ENCODE measurements at regions not wholly inside any gene's neighbourhood (a gene's known extent, or its start where the extent isn't known, plus 50 kb on each side); places are given as distances from the start of the nearest gene placed in this dataset.

DNA sequence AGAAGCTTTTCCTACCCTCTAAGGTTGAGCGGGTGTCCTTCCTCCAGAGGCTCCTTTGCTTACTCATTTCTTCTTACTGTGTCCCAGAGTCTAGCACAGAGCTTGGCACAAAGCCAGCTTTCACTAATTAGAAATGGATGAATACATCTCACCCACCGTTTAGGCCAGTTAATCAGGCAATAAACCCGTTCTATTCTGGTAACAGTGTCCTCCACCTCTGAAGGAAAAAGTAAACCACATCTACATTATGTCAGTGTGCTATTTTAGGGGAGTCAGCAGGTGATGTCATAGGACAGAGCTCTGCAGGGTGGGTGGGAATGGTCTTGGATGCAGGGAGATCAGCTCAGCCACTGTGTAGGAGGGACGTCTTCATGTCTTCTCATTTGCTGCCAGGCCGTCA, 109.2 kb downstream of the OSTF1 start:
- Histone ChIP-seq H3K27me3 (ENCODE audit: insufficient read depth) (peaks cover 26% of the 10 kb centered on the region), H3K36me3 (replicated peaks in 1 of 2; ENCODE audit: control insufficient read depth in 1 of 2, insufficient read depth in 2 of 2, low read length in 1 of 2) (no peaks in the 10 kb centered on the region), H3K27ac (ENCODE audit: low read depth in 2 of 2, low read length in 1 of 2) (no peak overlapping the region), H3K4me1 (ENCODE audit: control insufficient read depth in 1 of 2, insufficient read depth in 2 of 2, low read depth in 1 of 2, low read length in 1 of 2) (no peaks in the 10 kb centered on the region), H3K4me2 (no peak overlapping the region), H4K20me1 (ENCODE audit: insufficient read depth) (no peaks in the 10 kb centered on the region), H3K9me2 (no peaks in the 10 kb centered on the region), H3K9me3 (no peaks in the 10 kb centered on the region), H3F3A (replicated peaks; ENCODE audit: insufficient read depth) (no peaks in the 10 kb centered on the region), H3K79me2 (ENCODE audit: insufficient read depth) (no peaks in the 10 kb centered on the region), H3K9ac (no peak overlapping the region), H3K4me3 (ENCODE audit: low read depth in 2 of 2, low read length in 1 of 2) (no peak overlapping the region), H2AFZ (ENCODE audit: low read depth) (no peak overlapping the region)
- DNase-seq: no peak
- 4% methylated on average over 5 of the region's 5 CpGs for WGBS (ENCODE audit: low lambda C conversion rate)
- CTCF ChIA-PET: interaction anchor here (1.0 kb wide), 1 partner anchor 11 kb away, joined by 3 read pairs; no protein-coding TSS in a partner anchor
- POLR2A ChIA-PET: no interaction called here
- TF ChIP-seq TEAD4 (IDR thresholded peaks at IDR 0.05; ENCODE audit: borderline replicate concordance, insufficient read depth) (no peak), ELF1 (IDR thresholded peaks at IDR 0.05) (no peak), CHD2 (IDR thresholded peaks at IDR 0.05; ENCODE audit: low read length, partially characterized antibody) (no peak)
- TF ChIP-seq, protein P1, sequence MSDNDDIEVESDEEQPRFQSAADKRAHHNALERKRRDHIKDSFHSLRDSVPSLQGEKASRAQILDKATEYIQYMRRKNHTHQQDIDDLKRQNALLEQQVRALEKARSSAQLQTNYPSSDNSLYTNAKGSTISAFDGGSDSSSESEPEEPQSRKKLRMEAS (IDR thresholded peaks at IDR 0.05; ENCODE audit: low read depth): no peak

DNA sequence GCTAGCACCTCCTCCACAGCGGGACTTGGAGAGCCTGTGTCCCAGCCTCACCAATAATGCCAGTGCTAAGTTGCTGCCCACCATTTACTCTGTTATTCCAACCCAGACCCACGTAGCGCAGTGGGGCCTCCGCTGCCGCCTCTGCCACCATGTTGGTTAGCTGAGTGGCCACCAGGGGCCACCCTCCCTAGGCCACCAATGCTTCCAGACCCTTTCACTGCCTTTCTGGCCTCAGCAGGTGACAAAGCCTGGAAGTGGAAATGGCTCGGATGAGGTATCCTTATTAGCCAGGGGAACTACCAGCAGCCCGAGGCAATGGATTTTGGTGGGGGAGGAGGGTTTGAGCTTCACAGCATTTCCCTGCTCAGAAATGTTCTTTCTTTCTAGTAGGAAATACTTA, 110.1 kb downstream of the OSTF1 start:
- TF ChIP-seq, protein P2, sequence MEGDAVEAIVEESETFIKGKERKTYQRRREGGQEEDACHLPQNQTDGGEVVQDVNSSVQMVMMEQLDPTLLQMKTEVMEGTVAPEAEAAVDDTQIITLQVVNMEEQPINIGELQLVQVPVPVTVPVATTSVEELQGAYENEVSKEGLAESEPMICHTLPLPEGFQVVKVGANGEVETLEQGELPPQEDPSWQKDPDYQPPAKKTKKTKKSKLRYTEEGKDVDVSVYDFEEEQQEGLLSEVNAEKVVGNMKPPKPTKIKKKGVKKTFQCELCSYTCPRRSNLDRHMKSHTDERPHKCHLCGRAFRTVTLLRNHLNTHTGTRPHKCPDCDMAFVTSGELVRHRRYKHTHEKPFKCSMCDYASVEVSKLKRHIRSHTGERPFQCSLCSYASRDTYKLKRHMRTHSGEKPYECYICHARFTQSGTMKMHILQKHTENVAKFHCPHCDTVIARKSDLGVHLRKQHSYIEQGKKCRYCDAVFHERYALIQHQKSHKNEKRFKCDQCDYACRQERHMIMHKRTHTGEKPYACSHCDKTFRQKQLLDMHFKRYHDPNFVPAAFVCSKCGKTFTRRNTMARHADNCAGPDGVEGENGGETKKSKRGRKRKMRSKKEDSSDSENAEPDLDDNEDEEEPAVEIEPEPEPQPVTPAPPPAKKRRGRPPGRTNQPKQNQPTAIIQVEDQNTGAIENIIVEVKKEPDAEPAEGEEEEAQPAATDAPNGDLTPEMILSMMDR (IDR thresholded peaks at IDR 0.05): peak; percentile 26; the same call in 1 of the 2 replicates
- no peak for TF ChIP-seq RXRA (IDR thresholded peaks at IDR 0.05; ENCODE audit: borderline replicate concordance, low read depth)
- Histone ChIP-seq H3F3A (replicated peaks; ENCODE audit: insufficient read depth) (no peaks in the 10 kb centered on the region), H3K27ac (ENCODE audit: low read depth in 2 of 2, low read length in 1 of 2) (no peak overlapping the region), H3K36me3 (replicated peaks in 1 of 2; ENCODE audit: control insufficient read depth in 1 of 2, insufficient read depth in 2 of 2, low read length in 1 of 2) (no peaks in the 10 kb centered on the region), H3K4me3 (ENCODE audit: low read depth in 2 of 2, low read length in 1 of 2) (no peak overlapping the region), H3K4me1 (ENCODE audit: control insufficient read depth in 1 of 2, insufficient read depth in 2 of 2, low read depth in 1 of 2, low read length in 1 of 2) (no peaks in the 10 kb centered on the region), H3K9me3 (no peaks in the 10 kb centered on the region), H3K79me2 (ENCODE audit: insufficient read depth) (no peaks in the 10 kb centered on the region), H2AFZ (ENCODE audit: low read depth) (no peak overlapping the region), H3K9ac (no peak overlapping the region), H3K27me3 (ENCODE audit: insufficient read depth) (peaks cover 26% of the 10 kb centered on the region), H3K4me2 (no peak overlapping the region), H4K20me1 (ENCODE audit: insufficient read depth) (no peaks in the 10 kb centered on the region), H3K9me2 (no peaks in the 10 kb centered on the region)
- 41% methylated on average over 7 of the region's 7 CpGs for WGBS (ENCODE audit: low lambda C conversion rate)
- ChIA-PET CTCF (interaction anchor here (0.8 to 1.0 kb wide), 2 partner anchors 12 to 15 kb away, joined by 3 read pairs; no protein-coding TSS in a partner anchor), POLR2A (no interaction called here)
- DNase-seq: peak; percentile 12

DNA sequence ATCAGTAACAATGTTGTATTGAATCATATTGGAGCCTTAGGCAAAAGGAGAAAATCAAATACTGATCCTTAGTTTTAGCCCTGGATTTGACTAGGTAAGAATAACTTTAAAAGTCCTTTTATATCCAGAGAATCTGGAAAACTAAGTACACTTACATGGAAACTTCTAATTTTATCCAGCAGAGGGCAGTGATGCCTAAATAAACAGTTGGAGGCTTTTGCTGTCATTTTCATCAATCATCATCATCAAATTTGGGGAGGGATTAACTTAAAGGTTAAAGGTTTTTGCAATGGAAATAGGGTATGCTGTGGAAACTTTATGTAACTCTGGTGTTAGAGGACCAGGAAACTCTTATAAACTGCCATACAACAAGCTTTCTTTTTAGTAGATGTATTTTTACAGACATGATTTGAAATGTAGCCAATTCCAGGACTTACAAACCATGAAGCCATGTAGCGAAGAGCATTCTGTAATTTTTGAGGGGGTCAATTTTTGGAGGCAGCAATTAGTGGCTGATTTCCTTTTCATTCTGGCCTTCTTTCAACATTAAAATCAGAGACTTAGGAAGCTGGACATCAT, 112.7 kb downstream of the OSTF1 start:
- H4K20me1 ChIP-seq (ENCODE audit: insufficient read depth): no peaks in the 10 kb centered on the region
- ChIA-PET CTCF (interaction anchor here (0.6 to 2.0 kb wide), 15 partner anchors 8 to 861 kb away, joined by 3 to 8 read pairs (median 3); partner anchors contain the start of genes NMRK1 and OSTF1), POLR2A (no interaction called here)
- WGBS (ENCODE audit: low lambda C conversion rate): 0% methylated on average over 1 of the region's 1 CpG
- no peak for TF ChIP-seq EZH2phosphoT487 (IDR thresholded peaks at IDR 0.05; ENCODE audit: borderline replicate concordance, low read depth)
- TF ChIP-seq RAD21 (IDR thresholded peaks at IDR 0.05; ENCODE audit: low read length): peak; percentile 62
- no peak for TF ChIP-seq JUND (IDR thresholded peaks at IDR 0.05)
- TF ChIP-seq, protein P2 (IDR thresholded peaks at IDR 0.05): peak; percentile 78
- TF ChIP-seq, protein P3, sequence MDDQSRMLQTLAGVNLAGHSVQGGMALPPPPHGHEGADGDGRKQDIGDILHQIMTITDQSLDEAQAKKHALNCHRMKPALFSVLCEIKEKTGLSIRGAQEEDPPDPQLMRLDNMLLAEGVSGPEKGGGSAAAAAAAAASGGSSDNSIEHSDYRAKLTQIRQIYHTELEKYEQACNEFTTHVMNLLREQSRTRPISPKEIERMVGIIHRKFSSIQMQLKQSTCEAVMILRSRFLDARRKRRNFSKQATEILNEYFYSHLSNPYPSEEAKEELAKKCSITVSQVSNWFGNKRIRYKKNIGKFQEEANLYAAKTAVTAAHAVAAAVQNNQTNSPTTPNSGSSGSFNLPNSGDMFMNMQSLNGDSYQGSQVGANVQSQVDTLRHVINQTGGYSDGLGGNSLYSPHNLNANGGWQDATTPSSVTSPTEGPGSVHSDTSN (IDR thresholded peaks at IDR 0.05): peak; percentile 64
- TF ChIP-seq, protein P4, sequence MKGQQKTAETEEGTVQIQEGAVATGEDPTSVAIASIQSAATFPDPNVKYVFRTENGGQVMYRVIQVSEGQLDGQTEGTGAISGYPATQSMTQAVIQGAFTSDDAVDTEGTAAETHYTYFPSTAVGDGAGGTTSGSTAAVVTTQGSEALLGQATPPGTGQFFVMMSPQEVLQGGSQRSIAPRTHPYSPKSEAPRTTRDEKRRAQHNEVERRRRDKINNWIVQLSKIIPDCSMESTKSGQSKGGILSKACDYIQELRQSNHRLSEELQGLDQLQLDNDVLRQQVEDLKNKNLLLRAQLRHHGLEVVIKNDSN (IDR thresholded peaks at IDR 0.05; ENCODE audit: borderline replicate concordance, low read depth): no peak
- no peak for TF ChIP-seq ELF1 (IDR thresholded peaks at IDR 0.05)
- no peak for TF ChIP-seq SIN3A (IDR thresholded peaks at IDR 0.05; ENCODE audit: borderline replicate concordance, low read depth, low read length)
- no peaks in the 10 kb centered on the region for H3K4me1 ChIP-seq (ENCODE audit: control insufficient read depth in 1 of 2, insufficient read depth in 2 of 2, low read depth in 1 of 2, low read length in 1 of 2)
- H3K9me3 ChIP-seq: no peaks in the 10 kb centered on the region
- no peaks in the 10 kb centered on the region for H3K36me3 ChIP-seq (replicated peaks in 1 of 2; ENCODE audit: control insufficient read depth in 1 of 2, insufficient read depth in 2 of 2, low read length in 1 of 2)
- H3F3A ChIP-seq (replicated peaks; ENCODE audit: insufficient read depth): no peaks in the 10 kb centered on the region
- peak; percentile 30 for DNase-seq
- H3K4me2 ChIP-seq: no peak overlapping the region
- H3K4me3 ChIP-seq (ENCODE audit: low read depth in 2 of 2, low read length in 1 of 2): no peak overlapping the region
- no peak overlapping the region for H3K27ac ChIP-seq (ENCODE audit: low read depth in 2 of 2, low read length in 1 of 2)
- H3K27me3 ChIP-seq (ENCODE audit: insufficient read depth): peaks cover 9% of the 10 kb centered on the region
- no peaks in the 10 kb centered on the region for H3K79me2 ChIP-seq (ENCODE audit: insufficient read depth)
- no peak overlapping the region for H2AFZ ChIP-seq (ENCODE audit: low read depth)
- no peaks in the 10 kb centered on the region for H3K9me2 ChIP-seq
- no peak overlapping the region for H3K9ac ChIP-seq
